ENCODE measurements at regions not wholly inside any gene's neighbourhood (a gene's known extent, or its start where the extent isn't known, plus 50 kb on each side); places are given as distances from the start of the nearest gene placed in this dataset.

GRCh38 chr5:165242646-165243045, 1737.2 kb downstream of the MAT2B start:
- Histone ChIP-seq H3K9me3 (ENCODE audit: low read depth, low read length) (peaks cover 1% of the 10 kb centered on the region), H3K36me3 (ENCODE audit: insufficient read depth, low read length) (no peaks in the 10 kb centered on the region), H3K27ac (ENCODE audit: low read depth, low read length) (no peak overlapping the region), H3K4me1 (ENCODE audit: insufficient read depth, low read length) (no peaks in the 10 kb centered on the region), H3K4me3 (ENCODE audit: insufficient read depth, low read length) (no peak overlapping the region), H3K79me2 (ENCODE audit: insufficient read depth, low read length) (no peaks in the 10 kb centered on the region), H3K4me2 (ENCODE audit: insufficient read depth, low read length) (no peak overlapping the region), H2AFZ (ENCODE audit: low read length) (no peak overlapping the region), H4K20me1 (ENCODE audit: insufficient read depth, low read length) (no peaks in the 10 kb centered on the region), H3K27me3 (ENCODE audit: insufficient read depth, low read length) (no peaks in the 10 kb centered on the region)
- no peak for TF ChIP-seq CTCF (IDR thresholded peaks at IDR 0.05; ENCODE audit: extremely low read depth, low read depth, low read length)
- no peak for DNase-seq (ENCODE audit: insufficient read length, low spot score, missing footprints)

GRCh38 chr5:165244407-165244806, 1739.0 kb downstream of the MAT2B start:
- Histone ChIP-seq H3K79me2 (ENCODE audit: insufficient read depth, low read length) (no peaks in the 10 kb centered on the region), H3K4me3 (ENCODE audit: insufficient read depth, low read length) (no peak overlapping the region), H3K36me3 (ENCODE audit: insufficient read depth, low read length) (no peaks in the 10 kb centered on the region), H3K27ac (ENCODE audit: low read depth, low read length) (no peak overlapping the region), H3K4me1 (ENCODE audit: insufficient read depth, low read length) (no peaks in the 10 kb centered on the region), H3K27me3 (ENCODE audit: insufficient read depth, low read length) (no peaks in the 10 kb centered on the region), H3K4me2 (ENCODE audit: insufficient read depth, low read length) (no peak overlapping the region), H2AFZ (ENCODE audit: low read length) (no peak overlapping the region), H4K20me1 (ENCODE audit: insufficient read depth, low read length) (no peaks in the 10 kb centered on the region), H3K9me3 (ENCODE audit: low read depth, low read length) (peaks cover 3% of the 10 kb centered on the region)
- no peak for TF ChIP-seq CTCF (IDR thresholded peaks at IDR 0.05; ENCODE audit: extremely low read depth, low read depth, low read length)
- DNase-seq (ENCODE audit: insufficient read length, low spot score, missing footprints) = no peak

GRCh38 chr5:165258197-165258771, 1752.9 kb downstream of the MAT2B start:
- Histone ChIP-seq H3K79me2 (ENCODE audit: insufficient read depth, low read length) (no peaks in the 10 kb centered on the region), H3K9me3 (ENCODE audit: low read depth, low read length) (no peaks in the 10 kb centered on the region), H3K4me2 (ENCODE audit: insufficient read depth, low read length) (no peak overlapping the region), H3K27ac (ENCODE audit: low read depth, low read length) (no peak overlapping the region), H3K27me3 (ENCODE audit: insufficient read depth, low read length) (no peaks in the 10 kb centered on the region), H3K4me3 (ENCODE audit: insufficient read depth, low read length) (no peak overlapping the region), H3K4me1 (ENCODE audit: insufficient read depth, low read length) (no peaks in the 10 kb centered on the region), H3K36me3 (ENCODE audit: insufficient read depth, low read length) (no peaks in the 10 kb centered on the region), H2AFZ (ENCODE audit: low read length) (no peak overlapping the region), H4K20me1 (ENCODE audit: insufficient read depth, low read length) (no peaks in the 10 kb centered on the region)
- no peak for DNase-seq (ENCODE audit: insufficient read length, low spot score, missing footprints)
- no peak for TF ChIP-seq CTCF (IDR thresholded peaks at IDR 0.05; ENCODE audit: extremely low read depth, low read depth, low read length)

- DNase-seq (ENCODE audit: insufficient read length, low spot score, missing footprints) = no peak
- H3K4me3 ChIP-seq (ENCODE audit: insufficient read depth, low read length) = no peak overlapping the region
Measured at GRCh38 chr5:165260426-165260825, 1755.0 kb downstream of the MAT2B start.

More at GRCh38 chr5:165260426-165260825, 1755.0 kb downstream of the MAT2B start:
- Histone ChIP-seq H3K36me3 (ENCODE audit: insufficient read depth, low read length) (no peaks in the 10 kb centered on the region), H3K27ac (ENCODE audit: low read depth, low read length) (no peak overlapping the region), H4K20me1 (ENCODE audit: insufficient read depth, low read length) (no peaks in the 10 kb centered on the region), H3K4me1 (ENCODE audit: insufficient read depth, low read length) (no peaks in the 10 kb centered on the region), H3K79me2 (ENCODE audit: insufficient read depth, low read length) (no peaks in the 10 kb centered on the region), H3K4me2 (ENCODE audit: insufficient read depth, low read length) (no peak overlapping the region), H3K9me3 (ENCODE audit: low read depth, low read length) (no peaks in the 10 kb centered on the region), H3K27me3 (ENCODE audit: insufficient read depth, low read length) (no peaks in the 10 kb centered on the region), H2AFZ (ENCODE audit: low read length) (no peak overlapping the region)
- no peak for TF ChIP-seq CTCF (IDR thresholded peaks at IDR 0.05; ENCODE audit: extremely low read depth, low read depth, low read length)
